ENCODE measurements at regions not wholly inside any gene's neighbourhood (a gene's known extent, or its start where the extent isn't known, plus 50 kb on each side); places are given as distances from the start of the nearest gene placed in this dataset.

DNA sequence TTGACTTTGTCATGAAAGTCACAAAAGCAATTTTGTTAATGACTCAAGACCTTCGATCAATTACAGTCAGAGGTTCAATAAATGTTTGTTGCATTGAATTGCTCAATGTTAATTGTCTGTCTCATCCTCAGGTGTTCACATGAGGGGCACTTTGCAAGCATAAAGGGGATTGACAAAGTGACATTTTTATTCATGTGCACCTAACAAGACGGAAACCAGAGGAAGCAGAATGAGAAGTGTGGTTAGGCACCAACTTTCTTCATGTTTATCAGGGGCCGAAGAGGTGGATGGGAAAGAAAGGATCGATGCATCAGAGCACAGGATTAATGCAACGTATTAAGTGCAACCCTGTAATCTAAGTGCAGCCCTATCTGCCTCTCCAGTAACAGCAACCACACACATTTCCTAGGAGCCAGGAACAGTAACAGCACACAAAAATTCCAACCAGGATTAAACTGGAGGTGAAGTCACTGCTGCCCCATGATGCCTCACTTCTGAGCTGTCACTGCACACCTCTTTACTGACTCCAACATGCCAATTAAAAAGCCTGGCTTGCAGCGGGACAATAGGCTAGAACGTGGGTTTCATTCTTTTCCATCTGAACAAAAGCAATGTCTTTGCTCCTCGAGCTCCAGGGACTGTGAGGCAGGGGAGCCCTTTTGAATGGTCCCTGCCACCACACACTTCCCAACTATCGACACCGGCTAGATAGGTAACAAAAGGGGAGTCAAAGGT, 262.7 kb downstream of the CD83 start:
- TF ChIP-seq, protein P1, sequence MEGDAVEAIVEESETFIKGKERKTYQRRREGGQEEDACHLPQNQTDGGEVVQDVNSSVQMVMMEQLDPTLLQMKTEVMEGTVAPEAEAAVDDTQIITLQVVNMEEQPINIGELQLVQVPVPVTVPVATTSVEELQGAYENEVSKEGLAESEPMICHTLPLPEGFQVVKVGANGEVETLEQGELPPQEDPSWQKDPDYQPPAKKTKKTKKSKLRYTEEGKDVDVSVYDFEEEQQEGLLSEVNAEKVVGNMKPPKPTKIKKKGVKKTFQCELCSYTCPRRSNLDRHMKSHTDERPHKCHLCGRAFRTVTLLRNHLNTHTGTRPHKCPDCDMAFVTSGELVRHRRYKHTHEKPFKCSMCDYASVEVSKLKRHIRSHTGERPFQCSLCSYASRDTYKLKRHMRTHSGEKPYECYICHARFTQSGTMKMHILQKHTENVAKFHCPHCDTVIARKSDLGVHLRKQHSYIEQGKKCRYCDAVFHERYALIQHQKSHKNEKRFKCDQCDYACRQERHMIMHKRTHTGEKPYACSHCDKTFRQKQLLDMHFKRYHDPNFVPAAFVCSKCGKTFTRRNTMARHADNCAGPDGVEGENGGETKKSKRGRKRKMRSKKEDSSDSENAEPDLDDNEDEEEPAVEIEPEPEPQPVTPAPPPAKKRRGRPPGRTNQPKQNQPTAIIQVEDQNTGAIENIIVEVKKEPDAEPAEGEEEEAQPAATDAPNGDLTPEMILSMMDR (IDR thresholded peaks at IDR 0.05; ENCODE audit: low read depth, low read length, poor library complexity, severe bottlenecking), result no peak
- TF ChIP-seq EZH2phosphoT487 (IDR thresholded peaks at IDR 0.05; ENCODE audit: borderline replicate concordance, low read length), result no peak
